ENCODE measurements at regions not wholly inside any gene's neighbourhood (a gene's known extent, or its start where the extent isn't known, plus 50 kb on each side); places are given as distances from the start of the nearest gene placed in this dataset.
"Not testable (repeated sequence)": the region's sequence is repeated elsewhere in the genome, so short reads cannot be mapped to it uniquely, and the experiment has no call there.

GRCh38 chr5:124045412-124045811, 533.4 kb downstream of the CSNK1G3 start:
- DNase-seq = no peak

- DNase-seq = no peak
Observed at GRCh38 chr5:124044613-124045012, 532.6 kb downstream of the CSNK1G3 start.

- no peak for DNase-seq
Observed at GRCh38 chr5:124043456-124043855, 531.5 kb downstream of the CSNK1G3 start.

GRCh38 chr5:124040799-124041198, 528.8 kb downstream of the CSNK1G3 start:
- DNase-seq = no peak

GRCh38 chr5:124039410-124039809, 527.4 kb downstream of the CSNK1G3 start:
- DNase-seq = no peak

GRCh38 chr5:124036786-124037185, 524.8 kb downstream of the CSNK1G3 start:
- no peak for DNase-seq

- DNase-seq = no peak
Observed at GRCh38 chr5:124034963-124035362, 523.0 kb downstream of the CSNK1G3 start.

GRCh38 chr5:124034083-124034700, 522.2 kb downstream of the CSNK1G3 start:
- no peak for DNase-seq

GRCh38 chr5:124030043-124030491, 518.1 kb downstream of the CSNK1G3 start:
- DNase-seq = no peak

- no peak for DNase-seq
Observed at GRCh38 chr5:124027441-124027840, 515.5 kb downstream of the CSNK1G3 start.

- no peak for DNase-seq
Observed at GRCh38 chr5:124025306-124025845, 513.4 kb downstream of the CSNK1G3 start.

GRCh38 chr5:124022966-124023365, 511.0 kb downstream of the CSNK1G3 start:
- DNase-seq = no peak

GRCh38 chr5:124021776-124022175, 509.8 kb downstream of the CSNK1G3 start:
- DNase-seq = no peak

GRCh38 chr5:124021066-124021641, 509.2 kb downstream of the CSNK1G3 start:
- no peak for DNase-seq

- not testable (repeated sequence) for DNase-seq
Observed at GRCh38 chr5:124017321-124017720, 505.3 kb downstream of the CSNK1G3 start.

- no peak for DNase-seq
Observed at GRCh38 chr5:124007675-124008398, 495.9 kb downstream of the CSNK1G3 start.

GRCh38 chr5:124001036-124001615, 489.1 kb downstream of the CSNK1G3 start:
- no peak for DNase-seq

GRCh38 chr5:124000538-124000937, 488.6 kb downstream of the CSNK1G3 start:
- DNase-seq = no peak

- DNase-seq = no peak
Observed at GRCh38 chr5:123997462-123998215, 485.7 kb downstream of the CSNK1G3 start.

- no peak for DNase-seq
Observed at GRCh38 chr5:123997064-123997461, 485.1 kb downstream of the CSNK1G3 start.

- DNase-seq = no peak
Observed at GRCh38 chr5:123992641-123993040, 480.7 kb downstream of the CSNK1G3 start.

- no peak for DNase-seq
Observed at GRCh38 chr5:123987956-123988355, 476.0 kb downstream of the CSNK1G3 start.
